ENCODE measurements at regions not wholly inside any gene's neighbourhood (a gene's known extent, or its start where the extent isn't known, plus 50 kb on each side); places are given as distances from the start of the nearest gene placed in this dataset.

GRCh38 chr6:14744212-14744556 is 501.7 kb upstream of the JARID2 start:
- no peak for TF ChIP-seq CTCF (IDR thresholded peaks at IDR 0.05)

- TF ChIP-seq CTCF (IDR thresholded peaks at IDR 0.05), result no peak
These were observed 499.6 kb upstream of the JARID2 start for GRCh38 chr6:14746139-14746837.

GRCh38 chr6:14747881-14748520 is 497.9 kb upstream of the JARID2 start:
- no peak for TF ChIP-seq CTCF (IDR thresholded peaks at IDR 0.05)

GRCh38 chr6:14748679-14749078 is 497.2 kb upstream of the JARID2 start:
- no peak for TF ChIP-seq CTCF (IDR thresholded peaks at IDR 0.05)

GRCh38 chr6:14750059-14750661 is 495.7 kb upstream of the JARID2 start:
- TF ChIP-seq CTCF (IDR thresholded peaks at IDR 0.05), result no peak

- TF ChIP-seq CTCF (IDR thresholded peaks at IDR 0.05), result no peak
These were observed 494.2 kb upstream of the JARID2 start for GRCh38 chr6:14751645-14752175.

GRCh38 chr6:14754751-14755513 is 490.9 kb upstream of the JARID2 start:
- no peak for TF ChIP-seq CTCF (IDR thresholded peaks at IDR 0.05)
